ENCODE measurements at regions not wholly inside any gene's neighbourhood (a gene's known extent, or its start where the extent isn't known, plus 50 kb on each side); places are given as distances from the start of the nearest gene placed in this dataset.

DNA sequence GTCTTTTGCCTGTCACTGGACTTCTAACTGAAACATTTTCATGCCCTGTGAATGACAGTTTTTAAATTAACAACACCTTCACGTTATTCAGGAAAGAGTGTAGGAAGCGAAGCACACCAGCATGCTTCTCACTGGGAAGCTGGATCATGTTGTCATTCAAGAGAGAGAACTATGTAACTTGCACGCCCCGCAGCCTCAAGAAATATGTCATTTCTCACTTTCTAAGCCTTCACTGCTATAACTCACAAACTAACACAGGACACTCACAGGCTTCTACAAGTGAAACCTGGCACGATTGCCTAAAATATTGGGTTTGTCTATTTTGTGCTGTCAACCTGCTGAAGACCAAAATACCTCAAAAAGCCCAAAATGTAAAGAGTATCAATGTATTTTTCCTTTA lies 466.3 kb downstream of the EFNA5 start:
- H4K20me1 ChIP-seq (ENCODE audit: insufficient read depth, low read length), result no peaks in the 10 kb centered on the region
- no peak overlapping the region for H3K9ac ChIP-seq (ENCODE audit: low read length)
- Mint-ChIP-seq H3K36me3 (ENCODE audit: low read depth, unreplicated experiment) (no peaks in the 10 kb centered on the region), H3K9me3 (ENCODE audit: unreplicated experiment) (no peaks in the 10 kb centered on the region), H3K27me3 (ENCODE audit: low read depth, unreplicated experiment) (no peaks in the 10 kb centered on the region), H3K4me3 (ENCODE audit: unreplicated experiment) (no peak overlapping the region), H3K27ac (ENCODE audit: unreplicated experiment) (no peak overlapping the region), H3K4me1 (ENCODE audit: low read depth, unreplicated experiment) (no peaks in the 10 kb centered on the region)
- H3K36me3 ChIP-seq (ENCODE audit: insufficient read depth, low read length), result no peaks in the 10 kb centered on the region
- DNase-seq (ENCODE audit: low read depth) (no peak), FAIRE-seq (no peak)
- no peaks in the 10 kb centered on the region for H3K27me3 ChIP-seq (ENCODE audit: insufficient read depth, low read length)
- H2AFZ ChIP-seq (ENCODE audit: low read depth, low read length), result no peak overlapping the region
- H3K9me3 ChIP-seq (ENCODE audit: insufficient read depth, low read depth, low read length), result no peaks in the 10 kb centered on the region
- no peak overlapping the region for H3K4me2 ChIP-seq (ENCODE audit: low read length)
- no peaks in the 10 kb centered on the region for H3K79me2 ChIP-seq (ENCODE audit: insufficient read depth, low read length)
- H3K4me1 ChIP-seq (ENCODE audit: insufficient read depth, low read length), result no peaks in the 10 kb centered on the region
- no peak for TF ChIP-seq EZH2 (IDR thresholded peaks at IDR 0.05; ENCODE audit: insufficient read depth, low read length)
- TF ChIP-seq, protein P1, sequence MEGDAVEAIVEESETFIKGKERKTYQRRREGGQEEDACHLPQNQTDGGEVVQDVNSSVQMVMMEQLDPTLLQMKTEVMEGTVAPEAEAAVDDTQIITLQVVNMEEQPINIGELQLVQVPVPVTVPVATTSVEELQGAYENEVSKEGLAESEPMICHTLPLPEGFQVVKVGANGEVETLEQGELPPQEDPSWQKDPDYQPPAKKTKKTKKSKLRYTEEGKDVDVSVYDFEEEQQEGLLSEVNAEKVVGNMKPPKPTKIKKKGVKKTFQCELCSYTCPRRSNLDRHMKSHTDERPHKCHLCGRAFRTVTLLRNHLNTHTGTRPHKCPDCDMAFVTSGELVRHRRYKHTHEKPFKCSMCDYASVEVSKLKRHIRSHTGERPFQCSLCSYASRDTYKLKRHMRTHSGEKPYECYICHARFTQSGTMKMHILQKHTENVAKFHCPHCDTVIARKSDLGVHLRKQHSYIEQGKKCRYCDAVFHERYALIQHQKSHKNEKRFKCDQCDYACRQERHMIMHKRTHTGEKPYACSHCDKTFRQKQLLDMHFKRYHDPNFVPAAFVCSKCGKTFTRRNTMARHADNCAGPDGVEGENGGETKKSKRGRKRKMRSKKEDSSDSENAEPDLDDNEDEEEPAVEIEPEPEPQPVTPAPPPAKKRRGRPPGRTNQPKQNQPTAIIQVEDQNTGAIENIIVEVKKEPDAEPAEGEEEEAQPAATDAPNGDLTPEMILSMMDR (IDR thresholded peaks at IDR 0.05; ENCODE audit: insufficient read depth, low read depth, low read length), result no peak
- H3K27ac ChIP-seq (ENCODE audit: low read depth, low read length), result no peak overlapping the region
- H3K4me3 ChIP-seq (ENCODE audit: insufficient read depth, low read depth, low read length), result no peak overlapping the region

DNA sequence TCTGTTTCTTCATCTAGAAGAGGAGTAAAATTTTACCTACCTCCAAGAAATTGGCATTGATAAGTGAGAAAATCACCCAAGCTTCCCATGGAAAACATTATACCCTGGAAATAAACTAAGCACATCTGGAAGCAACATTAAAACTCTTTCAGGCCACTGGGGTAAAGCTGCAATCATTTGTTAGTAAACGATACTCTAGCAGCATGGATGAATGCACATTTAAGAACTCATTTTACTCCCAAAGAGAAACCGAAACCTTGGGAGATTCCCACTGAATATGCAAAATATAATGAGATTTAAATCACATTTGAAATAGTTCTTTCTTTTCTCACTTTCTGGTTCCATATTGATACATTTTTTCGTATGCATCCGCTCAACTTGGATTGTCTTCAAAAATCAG lies 467.5 kb downstream of the EFNA5 start:
- no peak for FAIRE-seq
- no peak for DNase-seq (ENCODE audit: low read depth)
- no peak overlapping the region for H3K27ac Mint-ChIP-seq (ENCODE audit: unreplicated experiment)
- H3K27me3 ChIP-seq (ENCODE audit: insufficient read depth, low read length), result no peaks in the 10 kb centered on the region
- TF ChIP-seq EZH2 (IDR thresholded peaks at IDR 0.05; ENCODE audit: insufficient read depth, low read length), result no peak
- TF ChIP-seq, protein P1 (IDR thresholded peaks at IDR 0.05; ENCODE audit: insufficient read depth, low read depth, low read length), result no peak
- H3K4me1 ChIP-seq (ENCODE audit: insufficient read depth, low read length), result no peaks in the 10 kb centered on the region
- H3K4me1 Mint-ChIP-seq (ENCODE audit: low read depth, unreplicated experiment), result no peaks in the 10 kb centered on the region
- no peaks in the 10 kb centered on the region for H3K79me2 ChIP-seq (ENCODE audit: insufficient read depth, low read length)
- H3K36me3 Mint-ChIP-seq (ENCODE audit: low read depth, unreplicated experiment), result no peaks in the 10 kb centered on the region
- H3K36me3 ChIP-seq (ENCODE audit: insufficient read depth, low read length), result no peaks in the 10 kb centered on the region
- no peak overlapping the region for H3K4me2 ChIP-seq (ENCODE audit: low read length)
- H2AFZ ChIP-seq (ENCODE audit: low read depth, low read length), result no peak overlapping the region
- H3K27ac ChIP-seq (ENCODE audit: low read depth, low read length), result no peak overlapping the region
- H3K4me3 Mint-ChIP-seq (ENCODE audit: unreplicated experiment), result no peak overlapping the region
- no peaks in the 10 kb centered on the region for H3K27me3 Mint-ChIP-seq (ENCODE audit: low read depth, unreplicated experiment)
- H3K9me3 Mint-ChIP-seq (ENCODE audit: unreplicated experiment), result no peaks in the 10 kb centered on the region
- no peaks in the 10 kb centered on the region for H4K20me1 ChIP-seq (ENCODE audit: insufficient read depth, low read length)
- H3K9me3 ChIP-seq (ENCODE audit: insufficient read depth, low read depth, low read length), result no peaks in the 10 kb centered on the region
- no peak overlapping the region for H3K4me3 ChIP-seq (ENCODE audit: insufficient read depth, low read depth, low read length)
- H3K9ac ChIP-seq (ENCODE audit: low read length), result no peak overlapping the region

DNA sequence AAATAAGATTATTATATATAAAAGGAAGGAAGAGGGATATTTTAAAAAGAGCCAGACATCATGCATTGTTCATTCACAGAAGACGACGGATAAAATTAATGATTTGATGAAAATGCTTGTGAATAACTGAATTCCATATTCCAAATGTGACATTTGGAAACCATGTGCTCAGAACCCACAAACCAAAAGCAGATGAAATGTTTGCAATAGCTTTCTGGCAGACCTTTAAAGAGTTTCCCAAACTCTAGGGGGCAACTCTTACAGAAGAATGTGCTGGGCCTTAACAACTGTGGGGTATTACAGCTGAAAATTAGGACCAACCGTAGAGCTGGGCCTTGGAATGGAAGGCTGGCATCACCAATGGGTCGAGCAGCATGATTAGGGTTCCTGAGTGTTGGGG lies 471.0 kb downstream of the EFNA5 start:
- Histone ChIP-seq H3K4me1 (ENCODE audit: insufficient read depth, low read length) (no peaks in the 10 kb centered on the region), H3K27me3 (ENCODE audit: insufficient read depth, low read length) (no peaks in the 10 kb centered on the region), H3K9ac (ENCODE audit: low read length) (no peak overlapping the region), H3K27ac (ENCODE audit: low read depth, low read length) (no peak overlapping the region), H3K4me3 (ENCODE audit: insufficient read depth, low read depth, low read length) (no peak overlapping the region), H3K36me3 (ENCODE audit: insufficient read depth, low read length) (no peaks in the 10 kb centered on the region), H3K79me2 (ENCODE audit: insufficient read depth, low read length) (no peaks in the 10 kb centered on the region), H3K9me3 (ENCODE audit: insufficient read depth, low read depth, low read length) (no peaks in the 10 kb centered on the region), H4K20me1 (ENCODE audit: insufficient read depth, low read length) (no peaks in the 10 kb centered on the region), H2AFZ (ENCODE audit: low read depth, low read length) (no peak overlapping the region), H3K4me2 (ENCODE audit: low read length) (no peak overlapping the region)
- TF ChIP-seq, protein P1 (IDR thresholded peaks at IDR 0.05; ENCODE audit: insufficient read depth, low read depth, low read length), result no peak
- no peak for TF ChIP-seq EZH2 (IDR thresholded peaks at IDR 0.05; ENCODE audit: insufficient read depth, low read length)
- Mint-ChIP-seq H3K27ac (ENCODE audit: unreplicated experiment) (no peak overlapping the region), H3K4me1 (ENCODE audit: low read depth, unreplicated experiment) (no peaks in the 10 kb centered on the region), H3K36me3 (ENCODE audit: low read depth, unreplicated experiment) (no peaks in the 10 kb centered on the region), H3K27me3 (ENCODE audit: low read depth, unreplicated experiment) (no peaks in the 10 kb centered on the region), H3K9me3 (ENCODE audit: unreplicated experiment) (no peaks in the 10 kb centered on the region), H3K4me3 (ENCODE audit: unreplicated experiment) (no peak overlapping the region)
- no peak for DNase-seq (ENCODE audit: low read depth)
- FAIRE-seq, result no peak

Measured in astrocyte (in vitro differentiated cells and primary cell).